ENCODE measurements at regions not wholly inside any gene's neighbourhood (a gene's known extent, or its start where the extent isn't known, plus 50 kb on each side); places are given as distances from the start of the nearest gene placed in this dataset.

- Histone ChIP-seq H3K4me2 (ENCODE audit: low read length, poor library complexity, severe bottlenecking) (no peak overlapping the region), H3K14ac (ENCODE audit: low read length in 2 of 2) (no peak overlapping the region), H4K91ac (ENCODE audit: low read length) (no peak overlapping the region), H3K18ac (ENCODE audit: low read depth in 1 of 2, low read length in 2 of 2) (no peak overlapping the region), H3K79me1 (replicated peaks; ENCODE audit: low read length, poor library complexity, severe bottlenecking) (no peaks in the 10 kb centered on the region), H2BK15ac (ENCODE audit: low read depth, poor library complexity, severe bottlenecking) (peak overlapping the region; percentile 48), H3K23ac (ENCODE audit: low read length in 2 of 2) (no peak overlapping the region), H2BK12ac (ENCODE audit: low read length in 2 of 2) (no peak overlapping the region), H2AK5ac (ENCODE audit: low read length, severe bottlenecking) (no peak overlapping the region), H3K4me3 (ENCODE audit: insufficient read depth in 1 of 2, low read depth in 1 of 2, low read length in 2 of 2) (no peak overlapping the region), H2BK120ac (ENCODE audit: low read depth, low read length) (peak overlapping the region; percentile 49), H3K9ac (ENCODE audit: low read length) (no peak overlapping the region), H3K36me3 (ENCODE audit: control insufficient read depth in 1 of 2, insufficient read depth in 2 of 2, low read depth in 1 of 2, low read length in 2 of 2) (no peaks in the 10 kb centered on the region), H3K4ac (ENCODE audit: low read depth in 1 of 2, low read length in 2 of 2) (no peak overlapping the region), H2AFZ (ENCODE audit: low read depth, low read length) (no peak overlapping the region), H3K27ac (ENCODE audit: low read length, poor library complexity, severe bottlenecking) (no peak overlapping the region), H3K9me3 (ENCODE audit: control insufficient read depth, low read length) (no peaks in the 10 kb centered on the region), H4K8ac (ENCODE audit: low read length) (no peak overlapping the region), H3K4me1 (ENCODE audit: control insufficient read depth, insufficient read depth, low read depth, low read length) (no peaks in the 10 kb centered on the region), H3K27me3 (ENCODE audit: control insufficient read depth in 1 of 2, insufficient read depth in 1 of 2, low read length in 2 of 2) (no peaks in the 10 kb centered on the region), H2BK5ac (ENCODE audit: low read depth, low read length, poor library complexity, severe bottlenecking) (no peak overlapping the region)
- 93% methylated on average over 2 of the region's 3 CpGs for WGBS
- DNase-seq: peak; percentile 54
Observed at GRCh38 chr4:40685300-40685699, 55.6 kb upstream of the RBM47 start.

DNA sequence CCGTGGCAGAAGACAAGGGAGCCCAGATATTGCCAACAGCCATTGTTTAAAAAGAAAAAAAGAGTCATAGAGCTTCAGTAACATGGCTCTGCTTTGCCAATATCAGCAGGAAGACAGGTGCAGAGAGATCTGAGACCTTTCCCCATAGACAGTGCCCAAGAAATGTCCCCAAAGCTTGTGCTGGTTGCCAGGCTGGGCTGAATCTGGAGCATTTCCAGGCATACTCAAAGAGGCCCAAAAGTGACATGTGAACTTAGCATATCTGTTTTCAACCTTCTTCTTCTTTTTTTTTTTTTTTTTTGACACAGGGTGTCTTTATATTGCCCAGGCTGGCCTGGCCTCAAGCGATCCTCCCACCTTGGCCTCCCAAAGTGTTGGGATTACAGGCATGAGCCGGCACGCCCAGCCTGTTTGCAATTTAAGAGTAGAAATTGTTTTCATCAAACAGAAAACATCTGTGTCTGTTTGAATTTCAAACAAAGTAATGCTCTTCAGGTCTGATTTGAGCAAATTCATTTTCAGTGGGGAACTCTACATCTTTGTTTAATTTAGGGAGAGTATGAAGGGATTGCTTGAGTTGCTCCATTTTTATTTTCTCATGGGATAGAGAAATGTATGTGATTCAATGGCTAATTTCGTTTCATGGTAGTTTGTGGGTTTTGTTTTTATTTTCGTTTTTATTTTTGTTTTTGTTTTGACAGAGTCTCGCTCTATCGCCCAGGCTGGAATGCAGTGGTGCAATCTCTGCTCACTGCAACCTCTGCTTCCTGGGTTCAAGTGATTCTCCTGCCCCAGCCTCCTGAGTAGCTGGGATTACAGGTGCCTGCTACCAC is 56.6 kb upstream of the RBM47 start:
- Histone ChIP-seq H3K4me2 (ENCODE audit: low read length, poor library complexity, severe bottlenecking) (no peak overlapping the region), H3K4ac (ENCODE audit: low read depth in 1 of 2, low read length in 2 of 2) (no peak overlapping the region), H2AK5ac (ENCODE audit: low read length, severe bottlenecking) (no peak overlapping the region), H3K18ac (ENCODE audit: low read depth in 1 of 2, low read length in 2 of 2) (no peak overlapping the region), H4K91ac (ENCODE audit: low read length) (no peak overlapping the region), H3K27ac (ENCODE audit: low read length, poor library complexity, severe bottlenecking) (no peak overlapping the region), H3K14ac (ENCODE audit: low read length in 2 of 2) (peak overlapping the region in 1 of 2 experiments; percentile 21), H3K79me1 (replicated peaks; ENCODE audit: low read length, poor library complexity, severe bottlenecking) (no peaks in the 10 kb centered on the region), H3K4me3 (ENCODE audit: insufficient read depth in 1 of 2, low read depth in 1 of 2, low read length in 2 of 2) (no peak overlapping the region), H3K36me3 (ENCODE audit: control insufficient read depth in 1 of 2, insufficient read depth in 2 of 2, low read depth in 1 of 2, low read length in 2 of 2) (no peaks in the 10 kb centered on the region), H3K4me1 (ENCODE audit: control insufficient read depth, insufficient read depth, low read depth, low read length) (no peaks in the 10 kb centered on the region), H3K9ac (ENCODE audit: low read length) (no peak overlapping the region), H2BK15ac (ENCODE audit: low read depth, poor library complexity, severe bottlenecking) (no peak overlapping the region), H3K23ac (ENCODE audit: low read length in 2 of 2) (no peak overlapping the region), H2AFZ (ENCODE audit: low read depth, low read length) (no peak overlapping the region), H2BK120ac (ENCODE audit: low read depth, low read length) (no peak overlapping the region), H2BK12ac (ENCODE audit: low read length in 2 of 2) (no peak overlapping the region), H3K9me3 (ENCODE audit: control insufficient read depth, low read length) (no peaks in the 10 kb centered on the region), H3K27me3 (ENCODE audit: control insufficient read depth in 1 of 2, insufficient read depth in 1 of 2, low read length in 2 of 2) (peaks cover 0 to 4% of the 10 kb centered on the region in 2 experiments), H2BK5ac (ENCODE audit: low read depth, low read length, poor library complexity, severe bottlenecking) (no peak overlapping the region), H4K8ac (ENCODE audit: low read length) (no peak overlapping the region)
- DNase-seq: no peak
- WGBS: 95% methylated on average over 8 of the region's 8 CpGs

DNA sequence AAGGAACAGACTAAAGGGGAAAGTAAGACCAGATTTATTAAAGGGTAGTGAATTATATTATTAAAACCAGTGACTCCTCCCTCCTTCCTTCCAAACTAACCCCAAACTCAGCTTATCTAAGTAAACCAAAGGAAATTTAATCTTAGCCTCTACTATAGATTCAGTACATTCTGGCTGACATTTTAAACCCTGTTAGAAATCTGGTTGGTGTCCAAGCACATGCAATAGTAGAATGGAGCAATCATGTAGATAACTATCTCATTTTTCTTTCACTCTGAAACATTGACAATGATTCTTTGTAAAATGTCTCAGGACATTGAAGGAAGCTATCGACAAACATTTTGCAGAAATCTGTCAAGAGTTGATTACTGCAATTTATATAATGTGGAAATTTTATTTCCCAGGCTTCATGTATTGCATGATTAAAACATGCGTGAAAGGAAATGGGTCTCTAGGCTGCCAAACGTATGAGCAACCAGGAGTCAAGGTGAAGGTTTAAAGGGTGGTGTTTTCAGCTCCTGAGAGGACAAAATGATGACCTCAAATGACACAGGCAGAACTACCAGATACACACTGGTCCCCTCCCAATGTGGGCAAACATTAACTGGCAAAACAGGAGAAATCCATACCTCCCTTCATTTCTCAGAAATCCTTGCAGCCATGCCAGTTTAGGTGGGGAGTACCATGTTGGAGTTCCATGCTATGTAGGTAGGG is 58.2 kb upstream of the RBM47 start:
- no peak overlapping the region for H3K18ac ChIP-seq (ENCODE audit: low read depth in 1 of 2, low read length in 2 of 2)
- H4K91ac ChIP-seq (ENCODE audit: low read length): no peak overlapping the region
- H3K14ac ChIP-seq (ENCODE audit: low read length in 2 of 2): no peak overlapping the region
- DNase-seq: no peak
- peak overlapping the region; percentile 54 for H4K8ac ChIP-seq (ENCODE audit: low read length)
- H3K4me3 ChIP-seq (ENCODE audit: insufficient read depth in 1 of 2, low read depth in 1 of 2, low read length in 2 of 2): no peak overlapping the region
- no peak overlapping the region for H3K23ac ChIP-seq (ENCODE audit: low read length in 2 of 2)
- H2AK5ac ChIP-seq (ENCODE audit: low read length, severe bottlenecking): no peak overlapping the region
- no peak overlapping the region for H2BK15ac ChIP-seq (ENCODE audit: low read depth, poor library complexity, severe bottlenecking)
- H2BK5ac ChIP-seq (ENCODE audit: low read depth, low read length, poor library complexity, severe bottlenecking): no peak overlapping the region
- H3K36me3 ChIP-seq (ENCODE audit: control insufficient read depth in 1 of 2, insufficient read depth in 2 of 2, low read depth in 1 of 2, low read length in 2 of 2): no peaks in the 10 kb centered on the region
- H3K4me2 ChIP-seq (ENCODE audit: low read length, poor library complexity, severe bottlenecking): no peak overlapping the region
- no peak overlapping the region for H2BK120ac ChIP-seq (ENCODE audit: low read depth, low read length)
- H3K27ac ChIP-seq (ENCODE audit: low read length, poor library complexity, severe bottlenecking): no peak overlapping the region
- 97% methylated on average over 3 of the region's 3 CpGs for WGBS
- no peak overlapping the region for H3K9ac ChIP-seq (ENCODE audit: low read length)
- H3K4ac ChIP-seq (ENCODE audit: low read depth in 1 of 2, low read length in 2 of 2): no peak overlapping the region
- peaks cover 0 to 4% of the 10 kb centered on the region in 2 experiments for H3K27me3 ChIP-seq (ENCODE audit: control insufficient read depth in 1 of 2, insufficient read depth in 1 of 2, low read length in 2 of 2)
- no peaks in the 10 kb centered on the region for H3K4me1 ChIP-seq (ENCODE audit: control insufficient read depth, insufficient read depth, low read depth, low read length)
- H3K79me1 ChIP-seq (replicated peaks; ENCODE audit: low read length, poor library complexity, severe bottlenecking): no peaks in the 10 kb centered on the region
- H2AFZ ChIP-seq (ENCODE audit: low read depth, low read length): no peak overlapping the region
- H2BK12ac ChIP-seq (ENCODE audit: low read length in 2 of 2): no peak overlapping the region
- H3K9me3 ChIP-seq (ENCODE audit: control insufficient read depth, low read length): peaks cover 6% of the 10 kb centered on the region

DNA sequence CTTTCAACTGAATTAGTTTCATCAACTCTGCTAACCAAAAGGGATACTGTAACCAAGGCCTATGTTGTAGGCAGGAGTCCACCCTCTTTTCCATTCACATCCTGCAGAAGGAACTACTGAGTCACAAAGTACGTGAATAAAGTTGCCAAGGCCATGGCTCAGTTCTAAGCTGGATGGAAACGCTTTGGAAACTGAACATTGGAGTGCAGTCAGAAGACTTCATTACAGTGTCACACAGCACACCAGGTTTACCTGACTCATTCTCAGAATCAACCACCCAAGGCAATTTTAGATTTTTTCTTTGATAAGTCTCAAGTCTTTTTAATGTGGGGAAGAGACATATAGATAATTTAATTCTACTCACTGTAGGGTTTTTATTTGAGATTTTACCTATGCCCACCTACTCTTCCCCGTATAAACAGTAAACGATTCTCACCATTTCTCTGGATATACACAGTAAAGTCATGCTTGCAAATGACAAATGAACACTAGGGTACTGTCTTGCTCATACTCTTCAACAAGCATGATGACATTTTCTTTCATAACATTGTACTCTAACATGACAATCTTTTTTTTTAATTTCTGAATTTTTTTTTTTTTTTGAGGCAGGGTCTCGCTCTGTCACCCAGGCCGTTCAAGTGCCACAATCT is 58.9 kb upstream of the RBM47 start:
- Histone ChIP-seq H3K14ac (ENCODE audit: low read length in 2 of 2) (no peak overlapping the region), H3K79me1 (replicated peaks; ENCODE audit: low read length, poor library complexity, severe bottlenecking) (no peaks in the 10 kb centered on the region), H3K36me3 (ENCODE audit: control insufficient read depth in 1 of 2, insufficient read depth in 2 of 2, low read depth in 1 of 2, low read length in 2 of 2) (no peaks in the 10 kb centered on the region), H2BK15ac (ENCODE audit: low read depth, poor library complexity, severe bottlenecking) (no peak overlapping the region), H2AFZ (ENCODE audit: low read depth, low read length) (no peak overlapping the region), H3K23ac (ENCODE audit: low read length in 2 of 2) (no peak overlapping the region), H2AK5ac (ENCODE audit: low read length, severe bottlenecking) (no peak overlapping the region), H3K27ac (ENCODE audit: low read length, poor library complexity, severe bottlenecking) (no peak overlapping the region), H3K4ac (ENCODE audit: low read depth in 1 of 2, low read length in 2 of 2) (no peak overlapping the region), H2BK120ac (ENCODE audit: low read depth, low read length) (no peak overlapping the region), H4K91ac (ENCODE audit: low read length) (no peak overlapping the region), H3K4me1 (ENCODE audit: control insufficient read depth, insufficient read depth, low read depth, low read length) (no peaks in the 10 kb centered on the region), H3K4me2 (ENCODE audit: low read length, poor library complexity, severe bottlenecking) (no peak overlapping the region), H3K27me3 (ENCODE audit: control insufficient read depth in 1 of 2, insufficient read depth in 1 of 2, low read length in 2 of 2) (peaks cover 0 to 4% of the 10 kb centered on the region in 2 experiments), H2BK5ac (ENCODE audit: low read depth, low read length, poor library complexity, severe bottlenecking) (no peak overlapping the region), H3K4me3 (ENCODE audit: insufficient read depth in 1 of 2, low read depth in 1 of 2, low read length in 2 of 2) (no peak overlapping the region), H3K9ac (ENCODE audit: low read length) (no peak overlapping the region), H4K8ac (ENCODE audit: low read length) (no peak overlapping the region), H2BK12ac (ENCODE audit: low read length in 2 of 2) (no peak overlapping the region), H3K18ac (ENCODE audit: low read depth in 1 of 2, low read length in 2 of 2) (no peak overlapping the region), H3K9me3 (ENCODE audit: control insufficient read depth, low read length) (peaks cover 6% of the 10 kb centered on the region)
- WGBS: 95% methylated on average over 4 of the region's 6 CpGs
- no peak for DNase-seq

All from mesenchymal stem cell (in vitro differentiated cells and primary cell).